Activated CD8-positive, alpha-beta memory T cell treated with anti-CD3 and anti-CD28 coated beads, Interleukin-2, amount 50 U/mL, for 24 hours (primary cell): ENCODE measurements at regions not wholly inside any gene's neighbourhood (a gene's known extent, or its start where the extent isn't known, plus 50 kb on each side); places are given as distances from the start of the nearest gene placed in this dataset.
"Not testable (repeated sequence)": the region's sequence is repeated elsewhere in the genome, so short reads cannot be mapped to it uniquely, and the experiment has no call there.

Experiments
- DNase-seq: peaks from one replicate; pipeline ENCODE4 v3.0.0-alpha.2; 2020; ENCODE audit errors: extremely low read depth

DNA sequence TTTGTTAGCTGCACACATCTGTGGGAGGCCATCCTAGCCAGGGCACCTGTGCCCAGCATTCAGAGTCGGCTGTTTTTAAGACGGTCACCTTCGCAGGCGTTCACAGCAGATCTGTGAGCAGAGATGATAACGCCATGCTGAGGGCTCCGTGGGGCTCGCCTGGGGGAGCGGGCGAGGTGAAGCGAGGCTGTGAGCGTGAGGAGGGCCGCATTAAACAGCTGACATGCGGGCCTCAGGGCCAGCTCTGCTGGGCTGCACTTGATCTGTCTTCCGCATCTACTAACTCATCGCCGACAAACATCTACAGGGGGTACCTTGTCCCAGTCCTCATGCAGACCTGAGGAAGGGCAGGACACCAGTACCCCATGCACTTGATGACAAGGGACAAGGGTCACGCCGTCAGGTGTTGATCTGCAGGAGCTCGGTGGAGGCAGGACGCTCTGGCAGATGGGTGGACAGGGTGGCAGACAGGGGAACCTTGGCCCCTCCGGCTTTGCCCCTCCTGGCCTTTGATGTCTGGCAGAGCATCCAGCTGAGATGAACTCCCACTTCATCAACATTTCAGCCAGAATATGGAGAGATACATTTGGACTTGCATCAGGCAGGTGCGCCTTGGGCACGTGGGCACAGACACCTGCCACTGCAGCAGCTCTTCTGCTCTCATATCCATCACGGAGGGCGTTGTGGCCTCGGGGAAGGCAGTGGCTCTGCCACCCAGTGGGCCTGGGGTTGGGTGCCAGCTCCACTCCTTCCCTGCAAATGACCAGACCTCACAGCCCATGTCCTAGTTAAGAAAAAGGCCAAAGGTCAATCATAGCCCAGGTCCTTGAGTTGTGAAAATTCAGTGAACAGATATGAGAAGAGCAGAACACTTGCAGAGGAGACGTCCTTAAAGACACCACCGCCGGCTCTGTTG lies 822.9 kb downstream of the BRD1 start:
- no peak for DNase-seq

DNA sequence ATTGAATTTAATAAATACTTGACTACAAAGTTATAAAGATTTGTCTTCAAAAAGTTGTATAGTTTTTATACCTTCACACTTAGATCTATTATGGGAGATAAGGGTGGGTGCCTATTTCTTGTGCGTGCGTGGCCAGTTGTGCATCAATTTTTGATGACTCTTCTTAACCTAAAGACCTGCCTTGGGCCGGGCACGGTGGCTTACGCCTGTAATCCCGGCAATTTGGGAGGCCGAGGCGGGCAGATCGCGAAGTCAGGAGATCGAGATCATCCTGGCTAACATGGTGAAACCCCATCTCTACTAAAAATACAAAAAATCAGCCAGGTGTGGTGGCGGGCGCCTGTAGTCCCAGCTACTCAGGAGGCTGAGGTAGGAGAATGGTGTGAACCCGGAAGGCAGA lies 830.1 kb downstream of the BRD1 start:
- DNase-seq: not testable (repeated sequence)

DNA sequence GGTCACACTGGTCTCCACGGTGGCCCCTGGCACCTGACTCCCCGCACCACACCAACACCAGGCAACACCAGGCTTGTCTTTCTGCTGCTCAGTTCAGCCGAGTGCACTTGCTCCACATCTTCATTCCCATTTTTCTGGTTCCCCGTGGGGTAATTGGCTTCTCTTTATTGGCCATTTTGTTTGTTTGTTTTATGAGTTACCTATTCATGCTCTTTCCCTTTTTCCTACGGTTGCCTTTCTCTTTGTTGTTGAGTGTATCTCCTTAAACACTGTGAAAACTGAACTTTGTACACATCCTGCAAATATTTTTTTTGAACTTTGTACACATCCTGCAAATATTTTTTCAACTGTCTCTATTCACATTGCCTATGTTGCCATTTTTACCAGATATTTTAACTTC lies 834.0 kb downstream of the BRD1 start:
- DNase-seq: no peak

DNA sequence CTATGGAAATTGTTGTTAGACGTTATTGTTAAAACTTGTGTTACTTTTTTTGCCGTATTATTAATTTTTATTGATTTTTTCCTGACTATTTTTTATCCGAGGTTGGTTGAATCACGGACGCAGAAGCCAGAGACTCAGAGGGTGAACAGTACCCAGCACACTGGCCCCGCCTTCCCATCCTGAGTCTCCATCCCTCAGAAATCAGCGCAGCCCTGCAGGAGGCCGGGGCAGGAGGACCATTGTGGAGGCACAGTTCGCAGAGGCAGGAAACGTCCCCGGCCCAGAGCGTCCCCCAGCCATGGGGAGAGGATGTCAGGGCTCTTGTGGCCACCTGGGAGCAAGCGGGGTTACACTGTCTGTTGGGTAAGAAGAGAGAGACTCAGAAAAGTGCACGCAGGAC lies 843.0 kb downstream of the BRD1 start:
- no peak for DNase-seq

- DNase-seq: no peak
Measured at GRCh38 chr22:48982321-48982905, 845.3 kb downstream of the BRD1 start.

GRCh38 chr22:48981371-48982061 lies 846.2 kb downstream of the BRD1 start:
- DNase-seq: no peak

DNA sequence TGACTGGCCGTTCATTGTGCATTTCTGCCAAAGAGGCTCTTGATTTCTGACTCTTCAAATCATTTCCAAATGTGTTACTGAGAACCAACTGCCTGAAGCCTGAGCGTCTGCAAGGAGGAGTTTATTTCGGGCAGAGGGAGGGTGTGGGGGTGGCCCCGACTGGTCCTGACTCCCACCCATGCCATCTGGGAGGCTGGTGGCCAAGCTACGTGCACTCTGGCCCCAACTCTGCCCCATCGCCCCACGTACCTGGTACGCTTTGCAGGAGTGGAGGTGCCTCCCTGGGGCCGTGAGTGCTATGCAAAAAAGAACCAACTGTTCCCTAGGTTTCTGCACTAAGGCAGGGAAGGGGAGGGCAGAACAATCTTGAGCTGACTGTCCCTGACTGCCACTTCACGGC lies 846.8 kb downstream of the BRD1 start:
- DNase-seq: no peak

DNA sequence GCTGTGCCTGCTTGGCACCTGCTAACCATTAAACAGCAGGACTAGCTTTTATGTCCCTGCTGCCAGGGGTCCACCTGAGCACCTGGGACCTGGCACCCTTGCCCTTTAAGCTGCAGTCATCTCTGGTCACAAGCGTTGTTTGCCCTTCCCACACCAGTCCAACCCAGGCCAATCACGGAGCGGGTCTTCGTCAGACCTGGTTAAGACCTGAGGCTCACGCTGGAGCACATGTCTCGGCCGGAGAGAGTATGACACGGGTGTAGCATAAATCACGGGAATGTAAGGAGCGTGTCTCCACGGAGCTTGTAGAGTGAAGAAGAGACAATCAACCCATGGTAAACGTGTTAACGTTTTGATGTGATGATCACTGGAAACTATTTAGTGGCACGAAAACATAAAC lies 847.3 kb downstream of the BRD1 start:
- DNase-seq: no peak

DNA sequence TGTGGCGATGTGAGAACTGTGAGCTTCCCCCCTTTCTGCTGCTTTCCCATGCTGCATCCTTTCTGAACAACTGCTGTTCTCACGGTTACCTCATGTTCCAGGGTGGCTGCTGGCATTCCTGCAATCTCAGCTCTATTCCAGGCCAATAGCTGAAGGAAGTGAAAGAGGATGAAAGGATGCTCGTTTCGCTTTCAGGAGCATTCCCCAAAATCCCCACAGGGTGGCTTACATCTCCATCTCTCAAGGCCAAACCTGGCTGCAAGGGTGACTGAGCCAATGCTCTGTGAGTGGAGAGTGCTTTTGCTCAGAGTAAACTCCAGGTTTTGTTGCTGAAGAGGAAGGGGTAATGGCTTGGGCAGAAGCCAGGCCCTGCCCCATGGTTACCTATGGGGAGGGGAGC lies 848.2 kb downstream of the BRD1 start:
- no peak for DNase-seq

DNA sequence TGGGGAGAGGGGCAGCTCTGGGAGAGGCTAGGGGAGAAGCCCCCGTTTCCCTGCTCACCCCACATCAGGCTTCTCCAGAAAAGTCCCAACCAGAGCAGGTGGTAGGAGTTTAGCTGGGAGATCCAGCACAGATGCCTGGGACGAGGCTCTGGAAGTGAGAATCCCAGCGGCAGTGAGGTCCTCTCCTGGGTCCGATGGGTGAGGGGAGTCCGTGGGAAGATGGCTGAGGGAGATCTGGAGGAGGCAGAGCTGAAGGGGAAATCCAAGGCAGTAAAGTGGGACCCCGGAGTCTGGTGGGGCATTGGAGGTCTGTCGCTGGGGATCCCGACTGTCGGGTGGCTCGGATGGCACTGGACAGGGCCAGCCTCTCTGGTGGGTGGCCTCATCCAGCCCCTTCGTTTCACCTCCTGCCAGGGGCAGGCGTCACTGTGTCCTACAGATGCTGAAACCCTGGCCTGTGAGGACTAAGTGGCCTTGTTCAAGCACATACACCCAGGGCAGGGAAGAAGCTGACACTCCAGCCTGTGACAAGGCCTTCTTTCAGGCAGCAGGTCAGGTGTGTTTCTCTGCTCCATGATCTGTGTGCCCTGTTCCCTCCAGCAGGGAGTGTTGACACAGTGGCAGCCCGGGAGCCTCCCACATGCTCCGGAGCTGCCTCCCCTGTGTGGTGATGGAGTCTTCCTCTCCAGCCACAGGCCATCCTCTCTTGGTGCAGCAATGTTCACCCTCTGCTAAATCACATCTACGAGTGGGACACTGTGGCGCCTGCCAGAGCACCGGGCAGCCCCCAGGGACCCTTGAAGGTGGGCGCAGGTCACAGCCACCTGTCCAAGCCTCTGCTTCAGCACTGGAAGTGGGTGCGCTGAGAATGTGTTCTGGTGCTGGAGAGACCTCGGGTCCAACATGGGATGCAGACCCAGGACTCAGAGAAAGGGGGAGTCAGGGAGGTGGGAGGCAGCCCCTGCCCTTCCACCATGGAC lies 850.8 kb downstream of the BRD1 start:
- no peak for DNase-seq

DNA sequence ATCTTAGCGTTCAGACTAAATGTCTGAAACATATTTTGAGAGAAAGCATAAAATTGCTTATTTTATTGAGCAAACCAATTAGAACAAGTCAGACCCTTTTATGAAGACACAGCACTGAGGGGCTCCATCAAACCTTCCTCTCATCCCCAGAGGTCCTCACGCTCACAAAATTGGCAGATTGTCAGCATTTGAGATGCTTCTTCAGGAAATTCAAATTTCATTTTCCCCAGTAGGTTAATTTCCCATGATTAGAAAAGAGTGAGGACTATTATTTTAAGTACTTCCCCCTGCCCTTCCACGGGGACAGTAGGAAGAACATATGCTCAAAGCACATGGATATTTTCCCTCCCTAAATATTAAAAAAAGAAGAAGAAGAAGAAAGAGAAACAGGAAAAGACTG lies 851.8 kb downstream of the BRD1 start:
- no peak for DNase-seq

DNA sequence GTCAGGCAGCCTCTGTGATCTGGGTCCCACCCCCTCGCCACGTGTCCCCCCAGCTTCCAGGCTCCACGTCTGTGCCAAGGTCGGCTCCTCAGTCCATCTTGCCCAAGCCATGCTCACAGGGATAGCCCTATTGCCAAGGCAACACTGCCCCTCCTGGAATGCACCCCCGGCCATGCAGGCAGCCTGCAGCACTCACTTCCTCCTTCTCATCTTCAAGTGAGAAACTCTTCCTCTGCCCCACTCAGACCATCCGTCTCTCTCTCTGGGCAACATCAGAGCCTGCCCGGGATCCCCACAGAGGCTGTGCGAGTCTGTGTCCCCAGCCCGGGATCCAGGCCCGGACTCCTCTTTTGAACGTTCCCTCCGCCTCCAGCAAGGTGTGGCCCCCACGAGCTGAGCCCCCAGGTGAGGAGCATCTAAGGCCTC lies 852.3 kb downstream of the BRD1 start:
- DNase-seq: no peak

DNA sequence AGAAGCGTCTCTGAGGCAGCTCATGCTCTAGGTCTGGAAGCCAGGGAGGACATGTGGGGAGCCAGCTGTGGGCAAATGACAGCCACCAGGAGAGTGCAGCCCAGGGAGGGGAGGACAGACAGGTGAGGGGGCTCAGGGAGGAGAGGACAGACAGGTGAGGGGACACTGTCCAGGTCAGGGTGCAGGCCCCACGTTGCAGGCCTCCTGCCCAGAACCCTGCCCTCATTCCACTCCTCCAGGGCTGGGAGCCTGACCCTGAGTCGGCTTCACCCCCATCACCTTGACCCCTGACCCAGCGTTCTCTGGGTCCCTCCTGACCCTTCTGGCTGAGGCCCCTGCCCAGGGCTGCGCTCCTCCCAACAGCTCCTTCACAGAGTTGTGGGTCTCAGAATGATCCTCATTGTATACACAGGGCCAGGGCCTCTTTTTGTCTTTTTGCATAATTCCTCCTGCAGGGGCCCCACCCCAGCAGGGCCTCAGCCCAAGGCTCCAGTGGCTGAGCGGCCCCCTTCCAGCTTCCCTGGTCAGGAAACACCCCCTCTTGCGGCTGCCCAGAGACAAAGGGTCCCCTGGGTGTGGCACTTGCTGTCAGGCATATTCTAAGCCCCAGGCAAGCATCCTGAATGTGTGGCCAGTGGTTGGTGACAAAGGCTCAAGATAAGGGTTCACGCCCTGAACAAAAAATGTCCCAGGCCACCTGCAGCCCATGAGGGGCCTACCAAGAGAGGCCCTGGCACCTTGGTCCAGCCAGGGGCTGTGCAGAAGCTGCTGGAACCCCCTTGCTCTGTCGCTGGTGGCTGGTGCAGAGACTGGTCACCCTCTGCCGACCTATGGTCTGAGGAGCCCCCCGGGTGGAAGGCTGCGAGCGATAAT lies 853.0 kb downstream of the BRD1 start:
- no peak for DNase-seq

DNA sequence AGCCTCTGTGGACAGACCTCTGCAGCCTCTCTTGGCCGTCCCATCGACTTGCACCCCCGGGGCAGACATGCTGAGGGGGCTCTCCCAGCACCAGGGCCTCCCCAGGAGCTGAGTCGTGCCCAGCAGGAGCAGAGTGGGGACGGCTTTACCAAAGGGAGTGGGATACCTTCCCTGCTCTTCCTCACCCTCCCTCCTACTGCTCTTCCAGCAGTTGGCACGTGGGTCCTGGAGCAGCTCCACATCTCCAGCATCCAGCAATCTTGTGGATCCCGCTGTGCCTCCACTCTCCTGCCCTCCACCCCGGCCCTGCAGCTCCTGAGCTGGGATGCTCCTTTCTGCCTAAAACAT lies 854.0 kb downstream of the BRD1 start:
- no peak for DNase-seq

DNA sequence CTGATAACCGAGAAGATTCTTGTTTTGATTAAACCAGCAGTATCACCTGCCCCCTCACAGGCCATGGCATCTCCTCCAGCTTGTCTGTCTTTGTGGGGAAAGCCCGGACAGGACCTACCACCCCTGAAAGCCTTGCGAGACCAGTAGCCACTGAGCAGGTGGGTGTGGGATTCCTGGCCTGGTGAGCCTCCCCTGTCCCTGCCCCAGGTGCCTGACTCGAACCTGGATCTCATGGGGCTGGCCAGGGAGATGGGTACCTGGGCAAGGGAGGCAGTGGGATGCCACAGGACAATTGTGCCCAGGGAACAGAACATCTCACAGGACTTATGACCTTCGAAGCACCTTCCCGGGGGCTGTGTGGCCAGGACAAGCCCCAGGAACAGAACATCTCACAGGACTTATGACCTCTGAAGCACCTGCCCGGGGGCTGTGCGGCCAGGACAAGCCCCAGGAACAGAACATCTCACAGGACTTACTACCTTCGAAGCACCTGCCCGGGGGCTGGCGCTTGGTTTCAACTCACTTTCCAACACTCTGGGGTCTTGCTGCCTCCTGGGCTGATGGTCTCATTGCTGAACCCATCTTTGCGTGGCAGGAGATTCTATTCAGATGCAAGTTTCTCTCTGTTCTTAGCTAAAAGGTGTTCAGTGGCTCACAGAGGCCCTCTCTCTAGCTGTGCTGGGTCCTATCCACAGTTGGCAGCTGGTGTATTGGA lies 854.5 kb downstream of the BRD1 start:
- no peak for DNase-seq

DNA sequence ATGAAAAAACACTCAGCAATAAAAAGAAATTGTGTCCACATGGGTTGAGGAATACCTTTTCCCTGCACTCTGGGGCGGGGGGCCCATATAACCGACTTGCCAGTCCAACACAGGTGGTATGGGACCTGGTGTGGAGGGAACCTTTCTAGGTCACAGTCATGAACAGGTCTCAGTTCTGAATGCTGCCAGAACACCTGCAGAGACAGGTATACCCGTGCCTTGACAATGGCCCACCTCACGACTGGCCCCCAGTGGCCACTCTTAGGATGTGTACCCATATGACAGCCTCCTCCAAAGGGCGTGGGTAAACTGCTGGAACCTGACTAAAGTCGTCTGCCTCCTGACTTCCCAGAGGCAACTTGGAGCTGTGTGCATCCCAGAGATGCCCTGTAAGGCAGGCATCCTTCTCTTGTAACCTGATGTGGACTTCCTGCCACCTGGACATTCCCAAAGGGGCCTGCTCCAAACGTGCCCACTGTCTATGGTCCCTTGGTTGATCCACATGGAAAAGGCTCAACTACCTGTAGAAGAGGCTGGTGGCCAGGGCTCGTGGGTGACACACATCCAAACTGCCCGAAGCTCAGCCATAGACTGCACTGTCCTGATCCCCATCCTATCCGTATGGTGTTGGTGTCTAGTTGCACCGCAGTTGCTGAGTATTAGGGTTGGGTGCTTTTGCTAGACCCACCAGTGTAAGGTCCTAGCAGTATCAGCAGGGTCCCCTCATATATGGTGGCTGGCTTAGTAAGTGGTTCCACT lies 859.3 kb downstream of the BRD1 start:
- DNase-seq: no peak

GRCh38 chr22:48963405-48963804 lies 864.3 kb downstream of the BRD1 start:
- DNase-seq: no peak

GRCh38 chr22:48961705-48962104 lies 866.0 kb downstream of the BRD1 start:
- DNase-seq: no peak

DNA sequence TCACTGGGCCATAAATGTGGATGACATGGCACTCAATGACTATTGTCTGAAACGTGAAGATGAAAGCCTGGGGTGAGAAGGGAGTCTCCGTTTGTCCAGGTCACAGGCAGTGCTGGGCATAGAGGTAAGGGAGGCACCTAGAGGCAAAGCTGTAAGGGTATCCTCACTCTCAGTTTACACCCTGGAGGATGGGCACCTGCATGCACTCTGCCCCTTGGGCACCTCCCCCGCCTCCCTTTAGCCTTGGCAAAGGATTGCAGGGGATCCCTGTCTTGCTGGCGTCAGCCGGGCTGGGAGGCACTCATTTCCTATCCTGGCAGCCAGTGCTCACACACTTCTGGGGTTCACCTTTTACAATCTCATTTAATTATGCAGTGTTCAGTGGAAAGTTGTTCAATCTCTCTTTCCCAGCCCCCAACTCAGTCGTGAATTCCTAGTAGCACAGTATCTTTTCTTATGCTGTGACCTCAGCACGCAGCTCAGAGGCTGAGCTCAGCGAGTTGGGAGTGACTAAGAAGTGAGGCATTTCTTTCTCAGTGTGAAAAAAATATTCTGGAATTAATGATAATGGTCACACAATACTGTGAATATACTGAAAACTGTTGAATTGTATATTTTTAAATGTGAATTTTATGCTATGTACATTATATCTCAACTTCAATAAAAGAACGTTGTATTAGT lies 866.6 kb downstream of the BRD1 start:
- DNase-seq: no peak
